DOHH2 (cell line): ENCODE measurements at regions not wholly inside any gene's neighbourhood (a gene's known extent, or its start where the extent isn't known, plus 50 kb on each side); places are given as distances from the start of the nearest gene placed in this dataset.

Experiments
- CTCF ChIP-seq: fragments of 200-600 bp; sonication (generic); IDR thresholded peaks from one replicate; pipeline ENCODE4 v1.5.1; 2014; ENCODE audit warnings: antibody characterized with exemption, mild to moderate bottlenecking, low read depth, low read length; ENCODE audit not compliant: poor library complexity, severe bottlenecking
- EZH2phosphoT487 ChIP-seq: fragments of 200-600 bp; sonication (generic); IDR thresholded peaks from 2 replicates; pipeline ENCODE4 v1.6.1; 2017; ENCODE audit warnings: borderline replicate concordance, mild to moderate bottlenecking, antibody characterized with exemption, low read length, moderate library complexity, mixed read lengths

- TF ChIP-seq CTCF: no peak
- TF ChIP-seq EZH2phosphoT487: no peak
These were observed 137.2 kb downstream of the CYLD start for GRCh38 chr16:50878966-50879615.
